ENCODE measurements at regions not wholly inside any gene's neighbourhood (a gene's known extent, or its start where the extent isn't known, plus 50 kb on each side); places are given as distances from the start of the nearest gene placed in this dataset.
A peak's percentile ranks its signal among the peaks of the same experiment; 100 is the strongest.

GRCh38 chrX:40154250-40154852 is 56.6 kb upstream of the BCOR start:
- POLR2A ChIA-PET: interaction anchor here (1.4 kb wide), 1 partner anchor 57 kb away, joined by 5 read pairs; the partner anchor contains the start of gene BCOR
- no peak for TF ChIP-seq CTCF (IDR thresholded peaks at IDR 0.05; ENCODE audit: insufficient read depth, low read length, missing control alignments)
- H3K4me3 ChIP-seq (ENCODE audit: low read depth, low read length): peak overlapping the region; percentile 36
- no peak for DNase-seq (ENCODE audit: low read depth, low spot score)
- CTCF ChIA-PET: no interaction called here

GRCh38 chrX:40153345-40154249 is 55.8 kb upstream of the BCOR start:
- POLR2A ChIA-PET: interaction anchor here (0.6 to 1.4 kb wide), 3 partner anchors 16 to 56 kb away, joined by 3 to 5 read pairs (median 5); partner anchors contain the start of gene BCOR
- no peak for TF ChIP-seq CTCF (IDR thresholded peaks at IDR 0.05; ENCODE audit: insufficient read depth, low read length, missing control alignments)
- DNase-seq (ENCODE audit: low read depth, low spot score): no peak
- peak overlapping the region; percentile 36 for H3K4me3 ChIP-seq (ENCODE audit: low read depth, low read length)
- CTCF ChIA-PET: no interaction called here

- DNase-seq (ENCODE audit: low read depth, low spot score): no peak
- POLR2A ChIA-PET: interaction anchor here (1.1 kb wide), 1 partner anchor 16 kb away, joined by 5 read pairs; no protein-coding TSS in a partner anchor
- peak overlapping the region; percentile 27 for H3K4me3 ChIP-seq (ENCODE audit: low read depth, low read length)
- TF ChIP-seq CTCF (IDR thresholded peaks at IDR 0.05; ENCODE audit: insufficient read depth, low read length, missing control alignments): no peak
- CTCF ChIA-PET: no interaction called here
These were observed 55.1 kb upstream of the BCOR start for GRCh38 chrX:40152741-40153344.

GRCh38 chrX:40152173-40152711 is 54.5 kb upstream of the BCOR start:
- no peak for DNase-seq (ENCODE audit: low read depth, low spot score)
- CTCF ChIA-PET: no interaction called here
- TF ChIP-seq CTCF (IDR thresholded peaks at IDR 0.05; ENCODE audit: insufficient read depth, low read length, missing control alignments): no peak
- POLR2A ChIA-PET: interaction anchor here (0.7 kb wide), 1 partner anchor 54 kb away, joined by 3 read pairs; no protein-coding TSS in a partner anchor
- no peak overlapping the region; the same call in 1 of the 2 replicates for H3K4me3 ChIP-seq (ENCODE audit: low read depth, low read length)

- ChIA-PET CTCF (no interaction called here), POLR2A (interaction anchor here (0.7 kb wide), 1 partner anchor 53 kb away, joined by 3 read pairs; no protein-coding TSS in a partner anchor)
- TF ChIP-seq CTCF (IDR thresholded peaks at IDR 0.05; ENCODE audit: insufficient read depth, low read length, missing control alignments): no peak
- no peak for DNase-seq (ENCODE audit: low read depth, low spot score)
- no peak overlapping the region for H3K4me3 ChIP-seq (ENCODE audit: low read depth, low read length)
These were observed 53.7 kb upstream of the BCOR start for GRCh38 chrX:40151211-40152172.
